ENCODE measurements at regions not wholly inside any gene's neighbourhood (a gene's known extent, or its start where the extent isn't known, plus 50 kb on each side); places are given as distances from the start of the nearest gene placed in this dataset.

DNA sequence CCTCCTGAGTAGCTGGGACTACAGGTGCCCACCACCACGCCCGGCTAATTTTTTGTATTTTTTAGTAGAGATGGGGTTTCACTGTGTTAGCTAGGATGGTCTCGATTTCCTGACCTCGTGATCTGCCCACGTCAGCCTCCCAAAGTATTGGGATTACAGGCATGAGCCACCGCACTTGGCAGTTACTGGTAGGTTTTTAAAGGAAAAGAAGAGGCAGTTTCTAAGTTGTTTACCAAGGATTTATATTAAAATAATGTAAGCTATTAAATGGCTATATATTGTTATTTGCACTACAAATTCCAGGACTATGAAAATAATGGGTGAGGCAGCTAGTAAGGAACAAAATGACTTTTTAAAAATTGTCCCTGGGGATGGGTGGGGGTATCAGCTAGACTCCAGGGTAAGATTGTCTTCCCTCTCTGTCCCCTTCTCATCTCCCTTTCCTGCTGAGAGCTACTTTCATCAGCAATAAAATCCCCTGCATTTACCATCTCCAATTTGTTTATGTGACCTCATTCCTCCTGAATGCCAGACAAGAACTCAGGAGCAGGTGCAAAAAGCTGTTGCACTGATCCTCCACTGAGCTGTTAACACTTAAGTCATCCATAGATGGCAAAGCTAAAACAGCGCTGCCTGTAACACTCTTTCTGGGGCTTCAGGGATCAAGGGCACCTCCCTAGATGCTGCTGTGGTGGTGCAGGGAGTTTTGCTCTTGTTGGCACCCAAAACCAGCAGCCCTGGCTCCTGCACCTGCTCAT is 165.2 kb downstream of the ZPLD1 start:
- Histone ChIP-seq H3K4me3 (ENCODE audit: low read length in 2 of 2) (no peak overlapping the region), H3K27me3 (ENCODE audit: control insufficient read depth in 1 of 2, insufficient read depth in 2 of 2, low read length in 2 of 2) (no peaks in the 10 kb centered on the region), H3K36me3 (ENCODE audit: control insufficient read depth in 2 of 2, insufficient read depth in 2 of 2, low read length in 2 of 2) (no peaks in the 10 kb centered on the region), H3K27ac (ENCODE audit: low read length) (no peak overlapping the region), H3K4me1 (ENCODE audit: control insufficient read depth, insufficient read depth, low read length) (no peaks in the 10 kb centered on the region), H3K9ac (ENCODE audit: low read length in 2 of 2) (no peak overlapping the region), H3K9me3 (ENCODE audit: control insufficient read depth in 2 of 2, low read length in 2 of 2) (no peaks in the 10 kb centered on the region)

DNA sequence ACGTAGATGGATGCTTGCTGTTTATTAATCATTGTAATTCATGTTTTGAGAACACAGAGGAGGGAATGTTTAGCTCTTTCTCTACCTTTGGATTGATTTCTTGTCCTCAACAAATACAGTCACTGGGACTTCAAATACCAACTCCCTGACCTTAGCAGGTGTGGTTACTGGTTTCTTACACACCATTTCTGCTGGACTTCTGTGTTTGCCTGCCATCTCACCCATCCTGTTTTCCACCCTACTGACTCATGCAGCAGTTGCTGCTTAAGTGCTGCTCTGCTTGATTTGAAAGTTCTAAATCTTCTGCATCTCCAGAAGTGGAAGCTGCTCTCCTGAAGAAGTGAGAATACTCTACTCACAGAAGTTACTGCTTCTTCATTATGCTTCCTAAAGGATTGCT is 170.3 kb downstream of the ZPLD1 start:
- Histone ChIP-seq H3K27me3 (ENCODE audit: control insufficient read depth in 1 of 2, insufficient read depth in 2 of 2, low read length in 2 of 2) (no peaks in the 10 kb centered on the region), H3K36me3 (ENCODE audit: control insufficient read depth in 2 of 2, insufficient read depth in 2 of 2, low read length in 2 of 2) (no peaks in the 10 kb centered on the region), H3K4me3 (ENCODE audit: low read length in 2 of 2) (no peak overlapping the region), H3K9me3 (ENCODE audit: control insufficient read depth in 2 of 2, low read length in 2 of 2) (no peaks in the 10 kb centered on the region), H3K4me1 (ENCODE audit: control insufficient read depth, insufficient read depth, low read length) (no peaks in the 10 kb centered on the region), H3K27ac (ENCODE audit: low read length) (no peak overlapping the region), H3K9ac (ENCODE audit: low read length in 2 of 2) (no peak overlapping the region)

DNA sequence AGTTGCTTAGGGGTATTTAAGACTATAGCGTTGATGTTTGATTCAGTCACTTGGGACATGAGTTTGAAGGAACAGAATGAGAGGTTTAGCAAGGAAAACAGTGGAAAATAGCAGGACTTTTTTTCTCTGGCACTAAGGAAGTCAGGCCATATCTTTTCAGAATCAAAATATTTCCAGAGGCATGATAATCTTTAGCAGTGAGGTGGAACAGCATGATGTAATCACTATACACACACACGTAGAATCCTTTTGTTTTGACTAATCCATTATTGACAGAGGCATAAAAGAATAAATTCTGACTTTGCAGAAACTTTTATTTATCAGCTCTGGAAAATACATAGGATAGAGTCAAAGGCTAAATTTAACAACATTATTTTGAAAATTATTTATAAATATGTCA is 174.1 kb downstream of the ZPLD1 start:
- Histone ChIP-seq H3K9me3 (ENCODE audit: control insufficient read depth in 2 of 2, low read length in 2 of 2) (no peaks in the 10 kb centered on the region), H3K27ac (ENCODE audit: low read length) (no peak overlapping the region), H3K4me1 (ENCODE audit: control insufficient read depth, insufficient read depth, low read length) (no peaks in the 10 kb centered on the region), H3K4me3 (ENCODE audit: low read length in 2 of 2) (no peak overlapping the region), H3K9ac (ENCODE audit: low read length in 2 of 2) (no peak overlapping the region), H3K27me3 (ENCODE audit: control insufficient read depth in 1 of 2, insufficient read depth in 2 of 2, low read length in 2 of 2) (no peaks in the 10 kb centered on the region), H3K36me3 (ENCODE audit: control insufficient read depth in 2 of 2, insufficient read depth in 2 of 2, low read length in 2 of 2) (no peaks in the 10 kb centered on the region)

DNA sequence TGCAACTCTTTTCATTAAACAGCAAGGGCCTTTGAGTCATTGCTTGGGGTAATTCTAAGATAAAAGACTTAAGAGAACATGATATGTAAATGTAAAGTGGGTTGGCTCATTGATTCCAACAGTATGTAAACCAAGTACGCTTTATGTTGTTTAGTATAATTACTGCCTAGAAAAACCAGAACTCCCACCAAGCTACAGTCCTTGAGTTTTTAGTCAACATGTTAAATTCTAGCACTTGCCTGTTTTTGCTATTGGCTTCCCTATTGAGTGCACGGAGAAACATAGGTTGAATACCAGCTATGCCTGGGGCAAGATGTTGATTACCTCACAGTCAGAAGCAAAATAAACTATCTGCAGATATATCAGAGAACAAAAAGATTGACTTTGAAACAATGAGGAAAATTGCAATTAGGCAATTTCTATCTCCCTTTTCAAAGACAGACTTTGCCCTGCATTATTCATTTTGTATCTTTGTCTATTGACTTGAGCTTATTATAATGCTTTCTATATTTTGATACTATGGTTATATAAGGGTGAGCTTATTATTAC is 179.3 kb downstream of the ZPLD1 start:
- H3K9ac ChIP-seq (ENCODE audit: low read length in 2 of 2), result no peak overlapping the region
- no peaks in the 10 kb centered on the region for H3K4me1 ChIP-seq (ENCODE audit: control insufficient read depth, insufficient read depth, low read length)
- no peak overlapping the region for H3K27ac ChIP-seq (ENCODE audit: low read length)
- no peaks in the 10 kb centered on the region for H3K36me3 ChIP-seq (ENCODE audit: control insufficient read depth in 2 of 2, insufficient read depth in 2 of 2, low read length in 2 of 2)
- no peaks in the 10 kb centered on the region for H3K9me3 ChIP-seq (ENCODE audit: control insufficient read depth in 2 of 2, low read length in 2 of 2)
- no peaks in the 10 kb centered on the region for H3K27me3 ChIP-seq (ENCODE audit: control insufficient read depth in 1 of 2, insufficient read depth in 2 of 2, low read length in 2 of 2)
- no peak overlapping the region for H3K4me3 ChIP-seq (ENCODE audit: low read length in 2 of 2)

DNA sequence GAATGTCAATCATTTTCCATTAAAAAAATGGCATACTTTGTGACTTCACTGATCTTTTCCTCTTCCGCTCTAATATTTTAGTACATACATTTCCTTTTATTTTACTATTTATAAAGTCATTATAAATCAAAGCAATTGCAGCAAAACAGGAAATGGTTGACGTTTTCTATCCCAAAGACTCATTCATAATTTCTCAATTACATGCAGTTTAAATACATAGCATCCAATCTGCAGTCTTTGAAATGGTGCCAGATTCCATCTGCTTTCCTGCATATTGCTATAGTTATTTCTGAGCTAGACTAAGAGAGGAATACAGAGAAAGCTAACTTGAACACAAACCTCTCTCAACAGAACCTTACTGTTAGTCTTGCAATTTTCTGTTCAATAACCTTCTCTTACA is 179.8 kb downstream of the ZPLD1 start:
- no peaks in the 10 kb centered on the region for H3K9me3 ChIP-seq (ENCODE audit: control insufficient read depth in 2 of 2, low read length in 2 of 2)
- H3K4me3 ChIP-seq (ENCODE audit: low read length in 2 of 2), result no peak overlapping the region
- H3K4me1 ChIP-seq (ENCODE audit: control insufficient read depth, insufficient read depth, low read length), result no peaks in the 10 kb centered on the region
- no peak overlapping the region for H3K9ac ChIP-seq (ENCODE audit: low read length in 2 of 2)
- H3K27me3 ChIP-seq (ENCODE audit: control insufficient read depth in 1 of 2, insufficient read depth in 2 of 2, low read length in 2 of 2), result no peaks in the 10 kb centered on the region
- H3K27ac ChIP-seq (ENCODE audit: low read length), result no peak overlapping the region
- H3K36me3 ChIP-seq (ENCODE audit: control insufficient read depth in 2 of 2, insufficient read depth in 2 of 2, low read length in 2 of 2), result no peaks in the 10 kb centered on the region

DNA sequence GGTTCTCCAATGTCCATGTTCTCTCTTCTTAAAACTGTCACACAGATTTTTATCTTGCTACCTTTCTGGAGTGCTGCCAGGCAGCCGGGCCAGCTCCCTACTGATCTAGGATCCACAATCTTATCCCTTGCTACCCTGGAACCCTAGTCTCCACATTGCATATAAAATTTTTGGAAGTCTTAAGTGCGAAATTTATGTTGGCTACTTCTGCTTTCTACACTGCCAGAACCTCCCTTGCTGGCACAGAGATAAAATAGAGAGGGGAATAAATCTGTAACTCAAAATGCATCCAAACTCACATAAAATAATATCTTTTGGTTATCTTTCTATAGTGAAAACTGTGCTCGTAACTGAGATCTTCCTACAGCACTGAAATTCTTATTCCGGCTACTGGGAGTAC is 182.6 kb downstream of the ZPLD1 start:
- Histone ChIP-seq H3K27me3 (ENCODE audit: control insufficient read depth in 1 of 2, insufficient read depth in 2 of 2, low read length in 2 of 2) (no peaks in the 10 kb centered on the region), H3K9ac (ENCODE audit: low read length in 2 of 2) (no peak overlapping the region), H3K4me1 (ENCODE audit: control insufficient read depth, insufficient read depth, low read length) (no peaks in the 10 kb centered on the region), H3K36me3 (ENCODE audit: control insufficient read depth in 2 of 2, insufficient read depth in 2 of 2, low read length in 2 of 2) (no peaks in the 10 kb centered on the region), H3K27ac (ENCODE audit: low read length) (no peak overlapping the region), H3K4me3 (ENCODE audit: low read length in 2 of 2) (no peak overlapping the region), H3K9me3 (ENCODE audit: control insufficient read depth in 2 of 2, low read length in 2 of 2) (no peaks in the 10 kb centered on the region)

DNA sequence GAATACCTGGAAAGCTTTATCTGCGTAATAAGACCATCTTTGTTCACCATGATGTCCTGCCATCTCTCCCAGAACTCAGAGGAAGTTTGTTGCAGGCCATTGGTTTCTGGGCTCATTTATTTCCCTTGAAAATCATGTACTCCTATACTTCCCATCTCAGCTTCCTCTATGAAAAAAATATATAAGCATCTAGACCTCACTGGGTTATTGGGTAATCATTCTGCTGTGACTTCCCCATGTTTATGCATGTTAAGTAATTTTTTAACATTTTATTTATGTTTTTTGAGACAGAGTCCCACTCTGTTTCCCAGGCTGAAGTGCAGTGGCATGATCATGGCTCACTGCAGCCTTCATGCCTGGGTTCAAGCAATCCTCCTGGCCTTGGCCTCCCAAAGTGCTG is 184.5 kb downstream of the ZPLD1 start:
- no peaks in the 10 kb centered on the region for H3K4me1 ChIP-seq (ENCODE audit: control insufficient read depth, insufficient read depth, low read length)
- H3K36me3 ChIP-seq (ENCODE audit: control insufficient read depth in 2 of 2, insufficient read depth in 2 of 2, low read length in 2 of 2), result no peaks in the 10 kb centered on the region
- no peak overlapping the region for H3K9ac ChIP-seq (ENCODE audit: low read length in 2 of 2)
- H3K27me3 ChIP-seq (ENCODE audit: control insufficient read depth in 1 of 2, insufficient read depth in 2 of 2, low read length in 2 of 2), result no peaks in the 10 kb centered on the region
- H3K4me3 ChIP-seq (ENCODE audit: low read length in 2 of 2), result no peak overlapping the region
- H3K9me3 ChIP-seq (ENCODE audit: control insufficient read depth in 2 of 2, low read length in 2 of 2), result no peaks in the 10 kb centered on the region
- no peak overlapping the region for H3K27ac ChIP-seq (ENCODE audit: low read length)

DNA sequence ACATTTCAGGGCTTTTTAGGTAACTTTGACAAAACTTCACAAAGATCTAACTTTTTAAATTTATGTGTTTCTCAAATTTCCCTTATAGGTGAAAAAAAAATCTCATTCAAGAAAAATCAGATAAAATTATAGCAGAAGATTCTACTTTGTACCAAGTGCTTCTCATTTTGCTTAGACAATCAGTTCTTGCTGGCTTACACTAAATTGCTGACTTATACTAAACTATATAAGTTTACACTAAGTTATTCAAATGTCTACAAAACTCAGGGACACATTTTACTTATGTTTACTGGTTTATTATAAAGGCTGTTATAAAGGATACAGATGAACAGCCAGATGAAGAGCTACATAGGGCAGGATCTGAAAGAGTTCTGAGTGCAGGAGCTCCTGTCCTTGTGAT is 195.1 kb downstream of the ZPLD1 start:
- Histone ChIP-seq H3K4me1 (ENCODE audit: control insufficient read depth, insufficient read depth, low read length) (no peaks in the 10 kb centered on the region), H3K9me3 (ENCODE audit: control insufficient read depth in 2 of 2, low read length in 2 of 2) (no peaks in the 10 kb centered on the region)

DNA sequence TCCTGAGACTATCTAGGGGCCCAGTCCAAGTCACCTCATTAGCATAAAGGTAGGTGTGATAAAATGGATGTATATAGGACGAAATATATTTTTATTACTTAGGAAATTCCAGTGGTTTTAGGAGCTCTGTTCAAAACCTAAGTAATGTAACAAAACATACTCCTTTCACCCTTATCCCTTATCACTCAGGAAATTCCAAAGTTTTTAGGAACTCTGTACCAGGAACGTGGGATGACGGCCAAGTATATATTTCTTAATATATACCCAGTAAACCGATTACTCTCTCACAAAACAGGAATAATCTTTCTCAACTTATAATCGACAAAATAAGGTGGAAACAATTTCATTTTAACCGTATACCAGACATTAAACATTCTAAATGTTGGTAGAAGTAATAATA is 195.7 kb downstream of the ZPLD1 start:
- Histone ChIP-seq H3K27me3 (ENCODE audit: control insufficient read depth in 1 of 2, insufficient read depth in 2 of 2, low read length in 2 of 2) (no peaks in the 10 kb centered on the region), H3K9me3 (ENCODE audit: control insufficient read depth in 2 of 2, low read length in 2 of 2) (no peaks in the 10 kb centered on the region), H3K4me3 (ENCODE audit: low read length in 2 of 2) (no peak overlapping the region), H3K36me3 (ENCODE audit: control insufficient read depth in 2 of 2, insufficient read depth in 2 of 2, low read length in 2 of 2) (no peaks in the 10 kb centered on the region), H3K4me1 (ENCODE audit: control insufficient read depth, insufficient read depth, low read length) (no peaks in the 10 kb centered on the region), H3K27ac (ENCODE audit: low read length) (no peak overlapping the region), H3K9ac (ENCODE audit: low read length in 2 of 2) (no peak overlapping the region)

More for the DNA sequence above, 195.1 kb downstream of the ZPLD1 start:
- Histone ChIP-seq H3K36me3 (ENCODE audit: control insufficient read depth in 2 of 2, insufficient read depth in 2 of 2, low read length in 2 of 2) (no peaks in the 10 kb centered on the region), H3K9ac (ENCODE audit: low read length in 2 of 2) (no peak overlapping the region), H3K4me3 (ENCODE audit: low read length in 2 of 2) (no peak overlapping the region), H3K27ac (ENCODE audit: low read length) (no peak overlapping the region), H3K27me3 (ENCODE audit: control insufficient read depth in 1 of 2, insufficient read depth in 2 of 2, low read length in 2 of 2) (no peaks in the 10 kb centered on the region)

DNA sequence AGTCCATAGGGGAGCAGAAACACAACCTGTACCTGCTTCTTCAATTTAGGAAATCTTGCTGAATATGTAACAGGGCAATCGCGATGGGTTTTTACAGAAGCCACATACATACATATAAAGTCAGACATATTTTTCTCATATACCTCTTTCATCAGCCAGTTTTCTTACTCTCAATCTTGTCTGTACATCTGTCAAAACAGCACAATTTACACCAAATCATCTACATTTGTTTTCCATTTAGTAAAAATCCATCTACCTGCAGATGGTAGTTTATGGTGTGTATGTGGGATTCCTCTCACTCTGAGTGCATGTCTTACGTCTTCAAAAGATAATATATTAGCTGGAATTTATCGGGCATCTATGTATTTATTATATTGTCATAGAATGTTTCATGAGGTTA is 208.7 kb downstream of the ZPLD1 start:
- H3K27ac ChIP-seq (ENCODE audit: low read length), result no peak overlapping the region

DNA sequence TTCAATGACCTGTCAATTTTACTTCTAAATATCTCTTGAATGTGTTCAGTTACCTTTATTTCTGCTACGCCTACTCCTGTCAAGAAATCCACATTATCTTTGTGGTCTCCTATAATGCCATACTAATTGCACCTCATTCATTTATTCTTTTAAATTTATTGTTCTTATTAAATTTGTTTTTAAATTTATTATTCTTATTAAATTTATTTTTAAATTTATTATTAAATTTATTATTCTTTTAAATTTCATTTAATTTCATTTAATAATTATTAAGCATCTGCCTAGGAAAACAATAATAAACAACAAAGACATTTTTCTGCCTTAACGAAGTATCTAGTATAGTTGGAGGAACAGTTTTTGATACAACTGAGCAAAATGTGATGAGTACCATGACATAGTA is 211.7 kb downstream of the ZPLD1 start:
- no peaks in the 10 kb centered on the region for H3K36me3 ChIP-seq (ENCODE audit: control insufficient read depth in 2 of 2, insufficient read depth in 2 of 2, low read length in 2 of 2)

More for the DNA sequence above, 208.7 kb downstream of the ZPLD1 start:
- Histone ChIP-seq H3K4me1 (ENCODE audit: control insufficient read depth, insufficient read depth, low read length) (no peaks in the 10 kb centered on the region), H3K27me3 (ENCODE audit: control insufficient read depth in 1 of 2, insufficient read depth in 2 of 2, low read length in 2 of 2) (no peaks in the 10 kb centered on the region), H3K9me3 (ENCODE audit: control insufficient read depth in 2 of 2, low read length in 2 of 2) (no peaks in the 10 kb centered on the region), H3K9ac (ENCODE audit: low read length in 2 of 2) (no peak overlapping the region), H3K36me3 (ENCODE audit: control insufficient read depth in 2 of 2, insufficient read depth in 2 of 2, low read length in 2 of 2) (no peaks in the 10 kb centered on the region), H3K4me3 (ENCODE audit: low read length in 2 of 2) (no peak overlapping the region)

More for the DNA sequence above, 211.7 kb downstream of the ZPLD1 start:
- Histone ChIP-seq H3K27me3 (ENCODE audit: control insufficient read depth in 1 of 2, insufficient read depth in 2 of 2, low read length in 2 of 2) (no peaks in the 10 kb centered on the region), H3K9ac (ENCODE audit: low read length in 2 of 2) (no peak overlapping the region), H3K4me1 (ENCODE audit: control insufficient read depth, insufficient read depth, low read length) (no peaks in the 10 kb centered on the region), H3K4me3 (ENCODE audit: low read length in 2 of 2) (no peak overlapping the region), H3K27ac (ENCODE audit: low read length) (no peak overlapping the region), H3K9me3 (ENCODE audit: control insufficient read depth in 2 of 2, low read length in 2 of 2) (no peaks in the 10 kb centered on the region)
